ENCODE measurements at regions not wholly inside any gene's neighbourhood (a gene's known extent, or its start where the extent isn't known, plus 50 kb on each side); places are given as distances from the start of the nearest gene placed in this dataset.

DNA sequence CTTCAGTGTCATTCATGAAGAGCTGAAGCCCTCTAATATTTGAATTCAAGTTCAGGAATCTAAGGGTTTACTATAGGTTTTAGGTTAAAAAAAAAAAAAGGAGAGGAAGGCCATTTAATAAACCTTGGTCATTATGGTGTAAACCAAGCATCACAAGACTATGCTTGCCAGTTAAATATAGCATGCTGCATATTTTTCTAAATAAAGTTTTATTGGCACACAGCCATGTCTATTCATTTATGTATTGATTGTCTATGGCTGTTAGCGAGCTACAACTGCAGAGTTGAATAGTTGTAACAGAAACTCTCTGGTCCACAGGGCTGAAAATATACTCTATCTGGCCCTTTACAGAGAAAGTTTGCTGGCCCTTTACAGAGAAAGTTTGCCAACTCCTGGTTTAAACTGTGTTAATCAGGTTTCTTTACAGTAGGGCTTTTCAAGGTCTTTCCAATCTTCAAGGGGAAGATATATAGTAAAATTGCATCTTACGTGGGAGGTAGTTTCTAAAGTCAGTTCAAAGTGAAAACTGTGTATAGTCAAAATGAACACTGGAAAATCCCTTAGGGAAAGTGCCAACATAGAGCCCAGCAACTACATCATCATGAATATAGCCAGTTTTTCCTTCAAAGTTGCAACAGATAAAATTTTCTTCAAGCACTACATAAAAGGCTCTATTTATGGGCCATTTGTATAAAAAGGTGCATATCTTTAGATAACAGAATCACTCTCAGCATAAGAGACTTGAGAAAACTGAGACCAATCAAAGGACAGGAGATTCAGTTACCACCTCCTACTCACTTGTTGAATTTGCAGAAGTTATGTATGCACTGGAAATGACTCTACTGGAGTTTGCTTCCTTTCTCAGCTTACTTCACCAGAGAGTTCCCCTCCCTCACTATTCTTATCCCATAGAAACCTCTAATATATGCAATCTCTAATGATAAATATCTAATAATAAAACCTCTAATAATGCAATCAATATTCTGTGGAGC is 49.7 kb upstream of the FRMD4B start:
- Histone ChIP-seq H3K9me3 (no peaks in the 10 kb centered on the region), H3K4me1 (peaks cover 0 to 21% (median 6%) of the 10 kb centered on the region in 4 donors), H3K36me3 (no peaks in the 10 kb centered on the region), H3K27me3 (no peaks in the 10 kb centered on the region), H3K27ac (no peak overlapping the region), H3K4me3 (no peak overlapping the region)
- no peak for ATAC-seq (ENCODE audit: low FRiP score in 2 of 2)
- 72 to 74% methylated on average over 2 of the region's 2 CpGs for WGBS, 2 donors
- no peak for DNase-seq
- TF ChIP-seq POLR2A (IDR thresholded peaks at IDR 0.05) = no peak
- TF ChIP-seq POLR2AphosphoS5 (IDR thresholded peaks at IDR 0.05) = no peak
- TF ChIP-seq EP300 (IDR thresholded peaks at IDR 0.05) = no peak
- TF ChIP-seq, protein P1, sequence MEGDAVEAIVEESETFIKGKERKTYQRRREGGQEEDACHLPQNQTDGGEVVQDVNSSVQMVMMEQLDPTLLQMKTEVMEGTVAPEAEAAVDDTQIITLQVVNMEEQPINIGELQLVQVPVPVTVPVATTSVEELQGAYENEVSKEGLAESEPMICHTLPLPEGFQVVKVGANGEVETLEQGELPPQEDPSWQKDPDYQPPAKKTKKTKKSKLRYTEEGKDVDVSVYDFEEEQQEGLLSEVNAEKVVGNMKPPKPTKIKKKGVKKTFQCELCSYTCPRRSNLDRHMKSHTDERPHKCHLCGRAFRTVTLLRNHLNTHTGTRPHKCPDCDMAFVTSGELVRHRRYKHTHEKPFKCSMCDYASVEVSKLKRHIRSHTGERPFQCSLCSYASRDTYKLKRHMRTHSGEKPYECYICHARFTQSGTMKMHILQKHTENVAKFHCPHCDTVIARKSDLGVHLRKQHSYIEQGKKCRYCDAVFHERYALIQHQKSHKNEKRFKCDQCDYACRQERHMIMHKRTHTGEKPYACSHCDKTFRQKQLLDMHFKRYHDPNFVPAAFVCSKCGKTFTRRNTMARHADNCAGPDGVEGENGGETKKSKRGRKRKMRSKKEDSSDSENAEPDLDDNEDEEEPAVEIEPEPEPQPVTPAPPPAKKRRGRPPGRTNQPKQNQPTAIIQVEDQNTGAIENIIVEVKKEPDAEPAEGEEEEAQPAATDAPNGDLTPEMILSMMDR (IDR thresholded peaks at IDR 0.05) = no peak
